ENCODE measurements at regions not wholly inside any gene's neighbourhood (a gene's known extent, or its start where the extent isn't known, plus 50 kb on each side); places are given as distances from the start of the nearest gene placed in this dataset.

DNA sequence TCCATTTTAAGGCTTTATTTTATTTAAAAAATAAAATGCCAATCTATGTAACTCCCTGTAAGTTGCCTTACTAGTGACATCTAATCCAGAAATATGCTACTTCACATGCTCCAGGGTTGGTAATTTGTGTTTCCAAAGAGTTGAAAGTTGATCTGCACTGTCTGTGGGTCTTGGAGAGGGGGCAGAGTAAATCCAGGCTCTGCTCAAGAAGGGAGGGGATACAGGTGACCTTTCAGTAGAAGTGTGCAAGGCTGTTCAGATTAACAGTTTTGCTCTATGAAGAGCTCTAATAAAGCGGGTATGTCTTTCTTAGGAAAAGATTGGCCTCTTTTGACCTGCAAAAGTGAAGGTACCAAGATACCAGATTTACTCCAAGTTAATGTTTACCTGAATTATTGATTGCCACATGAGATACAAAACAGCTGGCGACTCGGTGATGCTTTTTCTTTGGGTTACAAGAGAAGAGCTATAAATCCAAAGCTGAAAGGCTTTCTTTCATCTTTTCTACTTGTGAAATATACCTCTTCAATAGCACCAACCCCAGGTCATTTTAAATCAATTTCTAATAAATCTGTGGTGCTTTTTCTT, 75.6 kb upstream of the FLRT2 start:
- WGBS (ENCODE audit: low lambda C conversion rate, missing lambda C conversion rate): 62% methylated on average over 3 of the region's 3 CpGs
- Histone ChIP-seq H2AFZ (no peak overlapping the region), H3K36me3 (replicated peaks; ENCODE audit: insufficient read depth, low read depth) (no peaks in the 10 kb centered on the region), H4K20me1 (ENCODE audit: insufficient read depth, poor library complexity, severe bottlenecking) (no peaks in the 10 kb centered on the region), H3K9me2 (replicated peaks; ENCODE audit: insufficient read depth) (no peaks in the 10 kb centered on the region), H3K4me1 (ENCODE audit: insufficient read depth) (no peaks in the 10 kb centered on the region), H3K9me3 (ENCODE audit: low read depth) (no peaks in the 10 kb centered on the region), H3K27ac (no peak overlapping the region), H3K4me3 (no peak overlapping the region), H3K27me3 (no peaks in the 10 kb centered on the region), H3K79me2 (no peaks in the 10 kb centered on the region), H3K4me2 (no peak overlapping the region)
- TF ChIP-seq, protein P1, sequence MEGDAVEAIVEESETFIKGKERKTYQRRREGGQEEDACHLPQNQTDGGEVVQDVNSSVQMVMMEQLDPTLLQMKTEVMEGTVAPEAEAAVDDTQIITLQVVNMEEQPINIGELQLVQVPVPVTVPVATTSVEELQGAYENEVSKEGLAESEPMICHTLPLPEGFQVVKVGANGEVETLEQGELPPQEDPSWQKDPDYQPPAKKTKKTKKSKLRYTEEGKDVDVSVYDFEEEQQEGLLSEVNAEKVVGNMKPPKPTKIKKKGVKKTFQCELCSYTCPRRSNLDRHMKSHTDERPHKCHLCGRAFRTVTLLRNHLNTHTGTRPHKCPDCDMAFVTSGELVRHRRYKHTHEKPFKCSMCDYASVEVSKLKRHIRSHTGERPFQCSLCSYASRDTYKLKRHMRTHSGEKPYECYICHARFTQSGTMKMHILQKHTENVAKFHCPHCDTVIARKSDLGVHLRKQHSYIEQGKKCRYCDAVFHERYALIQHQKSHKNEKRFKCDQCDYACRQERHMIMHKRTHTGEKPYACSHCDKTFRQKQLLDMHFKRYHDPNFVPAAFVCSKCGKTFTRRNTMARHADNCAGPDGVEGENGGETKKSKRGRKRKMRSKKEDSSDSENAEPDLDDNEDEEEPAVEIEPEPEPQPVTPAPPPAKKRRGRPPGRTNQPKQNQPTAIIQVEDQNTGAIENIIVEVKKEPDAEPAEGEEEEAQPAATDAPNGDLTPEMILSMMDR (IDR thresholded peaks at IDR 0.05; ENCODE audit: poor library complexity): no peak
- no peak for TF ChIP-seq EZH2phosphoT487 (IDR thresholded peaks at IDR 0.05; ENCODE audit: low read depth, severe bottlenecking, unreplicated experiment)
- TF ChIP-seq EZH2 (IDR thresholded peaks at IDR 0.05; ENCODE audit: borderline replicate concordance): no peak
- no peak for DNase-seq (ENCODE audit: low spot score)

DNA sequence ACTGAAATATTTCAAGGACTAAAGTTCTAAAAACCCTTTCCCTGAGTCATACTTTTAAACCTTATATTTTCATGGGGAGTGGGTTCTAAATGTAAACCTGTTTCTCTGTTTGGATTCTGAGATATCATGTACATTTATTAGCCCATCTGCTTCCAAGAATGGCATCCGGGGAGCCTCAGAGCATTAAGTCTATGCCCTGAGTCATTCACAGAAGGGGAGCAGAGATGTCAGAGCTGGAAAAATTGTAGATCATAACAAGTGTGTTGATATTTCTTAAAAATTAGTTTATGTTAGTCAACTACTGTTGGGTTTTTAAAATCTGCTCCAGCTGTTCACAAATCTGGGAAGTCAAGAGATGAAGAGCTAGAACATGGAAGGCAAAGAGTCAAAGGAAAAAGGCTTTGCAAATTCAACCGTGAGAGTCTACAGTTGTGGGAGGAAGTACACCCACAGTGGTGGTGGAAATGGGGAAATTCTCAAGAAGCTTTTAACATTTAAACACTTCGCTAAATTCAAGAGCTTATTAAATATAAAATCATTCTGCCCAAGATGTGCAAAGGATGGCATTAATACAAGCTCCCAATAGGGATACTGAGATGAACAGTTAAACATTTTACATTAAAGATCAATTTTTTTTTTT, 70.5 kb upstream of the FLRT2 start:
- no peak for TF ChIP-seq EZH2 (IDR thresholded peaks at IDR 0.05; ENCODE audit: borderline replicate concordance)
- TF ChIP-seq EZH2phosphoT487 (IDR thresholded peaks at IDR 0.05; ENCODE audit: low read depth, severe bottlenecking, unreplicated experiment): no peak
- TF ChIP-seq, protein P1 (IDR thresholded peaks at IDR 0.05; ENCODE audit: poor library complexity): no peak
- H3K9me3 ChIP-seq (ENCODE audit: low read depth): no peaks in the 10 kb centered on the region
- H3K4me2 ChIP-seq: no peak overlapping the region
- H3K4me1 ChIP-seq (ENCODE audit: insufficient read depth): no peaks in the 10 kb centered on the region
- H3K27me3 ChIP-seq: no peaks in the 10 kb centered on the region
- no peaks in the 10 kb centered on the region for H3K9me2 ChIP-seq (replicated peaks; ENCODE audit: insufficient read depth)
- H4K20me1 ChIP-seq (ENCODE audit: insufficient read depth, poor library complexity, severe bottlenecking): no peaks in the 10 kb centered on the region
- H3K79me2 ChIP-seq: no peaks in the 10 kb centered on the region
- H3K27ac ChIP-seq: no peak overlapping the region
- no peaks in the 10 kb centered on the region for H3K36me3 ChIP-seq (replicated peaks; ENCODE audit: insufficient read depth, low read depth)
- no peak overlapping the region for H2AFZ ChIP-seq
- DNase-seq (ENCODE audit: low spot score): no peak
- no peak overlapping the region for H3K4me3 ChIP-seq
- 87% methylated on average over 3 of the region's 3 CpGs for WGBS (ENCODE audit: low lambda C conversion rate, missing lambda C conversion rate)

DNA sequence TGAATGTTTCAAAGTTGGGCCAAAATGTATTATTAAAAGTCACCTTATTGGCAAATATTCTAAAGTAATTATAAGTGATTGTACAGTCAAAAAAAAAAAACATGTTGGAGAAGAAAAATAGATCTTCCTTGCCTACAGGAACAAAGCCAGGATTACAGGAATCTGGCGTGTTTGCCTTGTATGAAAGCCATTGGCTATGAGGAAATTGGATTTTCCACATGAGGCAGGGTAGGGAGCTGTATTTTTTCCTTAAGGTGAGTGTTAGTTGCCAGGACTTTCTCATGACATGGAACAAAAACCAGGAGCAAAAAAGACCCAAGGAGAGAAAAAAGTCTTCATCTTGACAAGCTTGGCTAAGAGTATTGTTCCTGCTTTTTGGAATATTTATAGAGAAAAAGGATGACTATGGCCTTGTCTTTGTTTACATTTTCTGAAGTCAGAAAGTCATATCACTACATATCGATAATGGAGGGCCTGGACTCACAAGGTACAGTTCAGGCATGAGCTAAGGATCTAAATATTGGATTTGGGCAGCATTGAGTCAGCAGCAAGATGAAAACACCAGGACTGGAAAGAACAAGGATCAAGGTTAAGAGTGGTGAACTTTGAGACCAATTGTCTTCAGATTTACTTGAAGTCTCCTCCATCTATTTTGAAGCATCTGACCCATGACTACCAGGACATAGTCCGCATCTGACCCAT, 68.4 kb upstream of the FLRT2 start:
- H2AFZ ChIP-seq: no peak overlapping the region
- TF ChIP-seq, protein P1 (IDR thresholded peaks at IDR 0.05; ENCODE audit: poor library complexity): no peak
- TF ChIP-seq EZH2phosphoT487 (IDR thresholded peaks at IDR 0.05; ENCODE audit: low read depth, severe bottlenecking, unreplicated experiment) (no peak), EZH2 (IDR thresholded peaks at IDR 0.05; ENCODE audit: borderline replicate concordance) (no peak)
- no peak overlapping the region for H3K4me3 ChIP-seq
- no peak for DNase-seq (ENCODE audit: low spot score)
- H3K27ac ChIP-seq: no peak overlapping the region
- H3K4me1 ChIP-seq (ENCODE audit: insufficient read depth): no peaks in the 10 kb centered on the region
- H3K27me3 ChIP-seq: no peaks in the 10 kb centered on the region
- no peaks in the 10 kb centered on the region for H3K79me2 ChIP-seq
- H3K4me2 ChIP-seq: no peak overlapping the region
- H3K9me2 ChIP-seq (replicated peaks; ENCODE audit: insufficient read depth): no peaks in the 10 kb centered on the region
- no peaks in the 10 kb centered on the region for H3K36me3 ChIP-seq (replicated peaks; ENCODE audit: insufficient read depth, low read depth)
- no peaks in the 10 kb centered on the region for H4K20me1 ChIP-seq (ENCODE audit: insufficient read depth, poor library complexity, severe bottlenecking)
- WGBS (ENCODE audit: low lambda C conversion rate, missing lambda C conversion rate): 98% methylated on average over 3 of the region's 3 CpGs
- no peaks in the 10 kb centered on the region for H3K9me3 ChIP-seq (ENCODE audit: low read depth)
